Lower leg skin (tissue), 3 donors: ENCODE measurements at regions not wholly inside any gene's neighbourhood (a gene's known extent, or its start where the extent isn't known, plus 50 kb on each side); places are given as distances from the start of the nearest gene placed in this dataset.

Experiments used
- CTCF ChIP-seq, 3 donors: fragments of 450-650 bp; IDR thresholded peaks; one replicate each; pipeline ENCODE4 v1.5.1; 2016; ENCODE audit warnings: antibody characterized with exemption in 3 of 3, mild to moderate bottlenecking in 3 of 3, moderate library complexity in 2 of 3
- POLR2A ChIP-seq, 2 donors: fragments of 450-650 bp; IDR thresholded peaks; one replicate each; pipeline ENCODE4 v1.6.1; 2016 to 2017; ENCODE audit warnings: antibody characterized with exemption in 2 of 2, mild to moderate bottlenecking in 1 of 2, moderate library complexity in 1 of 2

DNA sequence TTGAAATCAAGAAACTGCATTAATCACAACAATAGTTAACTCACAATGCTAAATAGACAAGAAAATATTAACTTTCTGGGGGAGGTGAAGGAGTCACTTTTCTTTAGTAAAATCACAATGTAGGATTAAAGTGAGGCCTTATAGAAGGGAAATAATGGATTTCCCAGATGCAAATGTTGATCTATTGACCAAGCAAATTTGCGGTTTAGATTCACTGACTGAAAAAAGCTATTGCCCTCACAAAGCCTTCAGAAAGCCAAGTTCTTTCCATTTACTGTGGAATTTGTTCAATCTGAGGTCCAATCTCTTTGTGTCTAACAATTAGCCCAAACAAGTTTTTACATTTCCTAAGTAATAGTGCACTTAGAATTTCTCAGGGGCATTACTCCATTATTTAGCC is 95.1 kb upstream of the PTCHD4 start:
- TF ChIP-seq CTCF (IDR thresholded peaks at IDR 0.05) (no peak), POLR2A (IDR thresholded peaks at IDR 0.05) (no peak)
